Heart left ventricle (tissue), 16 donors: ENCODE measurements at regions not wholly inside any gene's neighbourhood (a gene's known extent, or its start where the extent isn't known, plus 50 kb on each side); places are given as distances from the start of the nearest gene placed in this dataset.

Source experiments
- ATAC-seq, 4 donors: fragments of 200-7000 bp; cut with Tn5 transposase; one replicate each; pipeline ENCODE4 v1.9.1; 2020 to 2022; ENCODE audit warnings: moderate library complexity in 4 of 4, mild to moderate bottlenecking in 3 of 4, moderate number of reproducible peaks in 1 of 4
- DNase-seq, 5 donors: peaks; one replicate each; pipeline ENCODE4 v3.0.0-alpha.2; 2020
- H3K27ac ChIP-seq, 12 donors: fragments of 200-600 bp; sonication (generic) in 4 of 12; one replicate each; pipeline versions ENCODE4 v1.5.0 to v1.8.0; 2016 to 2022; ENCODE audit warnings: mild to moderate bottlenecking in 2 of 12
- H3K27me3 ChIP-seq, 9 donors: fragments of 200-600 bp; sonication (generic) in 2 of 9; one replicate each; pipeline versions ENCODE4 v1.5.1 to v1.8.0; 2016 to 2022; ENCODE audit warnings: mild to moderate bottlenecking in 3 of 9
- H3K36me3 ChIP-seq, 9 donors: fragments of 200-600 bp; sonication (generic) in 2 of 9; one replicate each; pipeline versions ENCODE4 v1.5.0 to v1.8.0; 2018 to 2022; ENCODE audit warnings: mild to moderate bottlenecking in 2 of 9
- H3K4me1 ChIP-seq, 12 donors: fragments of 200-600 bp; sonication (generic) in 4 of 12; one replicate each; pipeline versions ENCODE4 v1.5.0 to v1.8.0; 2016 to 2022; ENCODE audit warnings: mild to moderate bottlenecking in 3 of 12
- H3K4me3 ChIP-seq, 12 donors: fragments of 200-600 bp; sonication (generic) in 4 of 12; one replicate each; pipeline versions ENCODE4 v1.5.0 to v1.8.0; 2017 to 2022; ENCODE audit warnings: mild to moderate bottlenecking in 9 of 12, moderate library complexity in 4 of 12
- H3K9me3 ChIP-seq, 12 donors: fragments of 200-600 bp; sonication (generic) in 4 of 12; one replicate each; pipeline versions ENCODE4 v1.5.0 to v1.8.0; 2016 to 2022; ENCODE audit warnings: mild to moderate bottlenecking in 1 of 12
- POLR2A ChIP-seq, 2 donors: fragments of 450-650 bp; IDR thresholded peaks; one replicate each; pipeline ENCODE4 v1.6.1; 2017; ENCODE audit warnings: antibody characterized with exemption in 2 of 2, mild to moderate bottlenecking in 2 of 2, moderate library complexity in 2 of 2
- WGBS, 4 donors: extraction: QIAGEN DNeasy Blood & Tissue Kit in 2 of 4; methylation state at CpG; one replicate each; pipeline versions ENCODE4 v1.1.5 to v1.1.7; 2013 to 2018; 5-methylcytosine and 5-hydroxymethylcytosine counted together
- intact Hi-C, 10 donors: fragments of 100-400 bp; cut with DNase I; formaldehyde crosslinking; loops; one replicate each; pipeline versions ENCODE4 v1.11.1 to v1.14.2; 2022
- TF ChIP-seq, protein P1 (sequence below), 12 donors: fragments of 200-600 bp; sonication (generic) in 4 of 12; IDR thresholded peaks; one replicate each; pipeline versions ENCODE4 v1.5.0 to v1.8.0; 2018 to 2022; ENCODE audit warnings: antibody characterized with exemption in 12 of 12, mild to moderate bottlenecking in 5 of 12
- donor health status: ischemic (EF 13 %, LVEDD 7.1; RV severe dilation, severe dysfunction).
- donor health status: healthy with polysubstance abuse.
- donor health status: DM: no; HTN: yes; CAD: no.
- donor health status: DM: no; HTN: no; CAD: no.
- donor health status: ischemic (EF 25% LVEDD 6.9; RV normal size, moderate dysfunction).
- donor health status: ischemic (EF 25% LVEDD 5.7; RV mildly dilated, moderate dysfunction).
- donor health status: healthy.
- donor health status: DM: yes; HTN: yes; CAD: no.
- donor health status: ischemic (EF 35%, LVEDD 5.7; RV mildly dilated, moderate dysfunction).
- donor health status: nonischemic (EF 11% LVEDD 7.7; RV severe dilation, severe dysfunction).
- donor health status: DM: yes; HTN: yes; CAD: no.
- donor health status: PGD.
- donor health status: ischemic (EF 29% LVEDD 5.4; RV normal size, mild dysfunction).
- donor health status: nonischemic (EF 23%, LVEDD 6.1; RV moderate dilation, normal function).

GRCh38 chr14:22450266-22450665 lies 138.8 kb downstream of the DAD1 start:
- Histone ChIP-seq H3K9me3 (no peaks in the 10 kb centered on the region), H3K27me3 (peaks cover 0 to 7% (median 0%) of the 10 kb centered on the region in 9 donors), H3K4me3 (no peak overlapping the region), H3K36me3 (no peaks in the 10 kb centered on the region), H3K4me1 (peaks cover 0 to 16% (median 0%) of the 10 kb centered on the region in 12 donors), H3K27ac (no peak overlapping the region)
- 56 to 80% (median 74%) methylated on average over 7 of the region's 7 CpGs for WGBS, 4 donors
- no peak for DNase-seq
- TF ChIP-seq POLR2A (IDR thresholded peaks at IDR 0.05), result no peak
- TF ChIP-seq, protein P1, sequence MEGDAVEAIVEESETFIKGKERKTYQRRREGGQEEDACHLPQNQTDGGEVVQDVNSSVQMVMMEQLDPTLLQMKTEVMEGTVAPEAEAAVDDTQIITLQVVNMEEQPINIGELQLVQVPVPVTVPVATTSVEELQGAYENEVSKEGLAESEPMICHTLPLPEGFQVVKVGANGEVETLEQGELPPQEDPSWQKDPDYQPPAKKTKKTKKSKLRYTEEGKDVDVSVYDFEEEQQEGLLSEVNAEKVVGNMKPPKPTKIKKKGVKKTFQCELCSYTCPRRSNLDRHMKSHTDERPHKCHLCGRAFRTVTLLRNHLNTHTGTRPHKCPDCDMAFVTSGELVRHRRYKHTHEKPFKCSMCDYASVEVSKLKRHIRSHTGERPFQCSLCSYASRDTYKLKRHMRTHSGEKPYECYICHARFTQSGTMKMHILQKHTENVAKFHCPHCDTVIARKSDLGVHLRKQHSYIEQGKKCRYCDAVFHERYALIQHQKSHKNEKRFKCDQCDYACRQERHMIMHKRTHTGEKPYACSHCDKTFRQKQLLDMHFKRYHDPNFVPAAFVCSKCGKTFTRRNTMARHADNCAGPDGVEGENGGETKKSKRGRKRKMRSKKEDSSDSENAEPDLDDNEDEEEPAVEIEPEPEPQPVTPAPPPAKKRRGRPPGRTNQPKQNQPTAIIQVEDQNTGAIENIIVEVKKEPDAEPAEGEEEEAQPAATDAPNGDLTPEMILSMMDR (IDR thresholded peaks at IDR 0.05), result no peak
- intact Hi-C loops, result no loop called here
- ATAC-seq, result no peak

DNA sequence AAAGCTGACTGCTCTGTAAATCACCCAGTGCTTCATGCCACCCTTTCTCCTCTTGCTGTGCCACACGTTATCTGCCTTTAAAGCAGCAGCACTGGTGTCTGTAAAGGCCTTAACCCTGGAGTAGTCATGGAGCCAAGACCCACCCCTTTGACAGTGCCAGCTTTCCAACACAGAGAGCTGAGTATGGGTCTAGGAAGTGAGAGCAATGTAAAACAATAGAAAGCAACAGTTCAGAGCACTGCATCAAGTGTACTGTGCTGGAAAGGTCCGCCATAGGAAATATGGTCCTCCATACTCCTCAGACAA lies 139.5 kb downstream of the DAD1 start:
- Histone ChIP-seq H3K27me3 (peaks cover 0 to 7% (median 0%) of the 10 kb centered on the region in 9 donors), H3K27ac (peak overlapping the region in 1 of 12 donors; percentile 52), H3K9me3 (no peaks in the 10 kb centered on the region), H3K4me1 (peaks cover 0 to 16% (median 0%) of the 10 kb centered on the region in 12 donors), H3K36me3 (no peaks in the 10 kb centered on the region), H3K4me3 (no peak overlapping the region)
- intact Hi-C loops, result no loop called here
- peak in 2 of 4 donors; percentile 34 to 45 for ATAC-seq
- no peak for DNase-seq
- 53 to 88% (median 83%) methylated on average over 2 of the region's 2 CpGs for WGBS, 4 donors
- no peak for TF ChIP-seq POLR2A (IDR thresholded peaks at IDR 0.05)
- TF ChIP-seq, protein P1 (IDR thresholded peaks at IDR 0.05), result no peak

DNA sequence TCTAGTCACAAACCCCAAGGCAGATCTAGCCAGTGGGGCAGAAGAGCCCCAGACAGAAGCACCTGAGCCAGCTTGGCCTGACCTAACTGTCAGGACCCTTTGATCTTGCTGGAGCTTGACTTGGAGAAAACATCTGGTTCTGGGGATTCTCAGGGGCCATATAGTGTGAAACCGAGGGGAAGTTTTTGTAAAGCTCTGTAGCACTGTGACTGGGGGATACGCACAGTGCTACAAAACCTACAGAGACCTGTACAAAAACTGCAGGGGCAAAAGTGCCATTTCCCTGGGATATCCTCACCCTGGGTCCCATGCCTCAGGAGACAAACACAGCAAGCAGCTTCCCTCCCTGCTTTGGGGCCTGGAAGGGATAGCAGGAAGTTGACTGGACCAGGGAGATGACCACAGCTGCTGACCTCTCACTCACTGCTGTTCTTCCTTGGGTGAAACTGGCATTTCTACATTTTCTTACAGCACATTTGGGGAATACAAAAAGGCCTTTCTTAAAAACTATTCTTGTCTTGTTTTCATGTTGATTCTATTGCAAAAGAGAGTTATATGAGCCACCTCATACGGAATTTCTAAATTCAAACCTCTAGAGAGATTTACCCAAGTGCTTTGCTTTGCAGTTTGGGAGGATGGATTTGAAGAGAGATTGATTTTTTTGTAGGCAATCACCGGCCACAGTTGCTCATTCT lies 140.0 kb downstream of the DAD1 start:
- 78 to 83% (median 82%) methylated on average over 4 of the region's 4 CpGs for WGBS, 4 donors
- Histone ChIP-seq H3K27me3 (peaks cover 0 to 7% (median 0%) of the 10 kb centered on the region in 9 donors), H3K9me3 (no peaks in the 10 kb centered on the region), H3K4me1 (peaks cover 0 to 16% (median 0%) of the 10 kb centered on the region in 12 donors), H3K27ac (peak overlapping the region in 1 of 12 donors; percentile 52), H3K36me3 (no peaks in the 10 kb centered on the region), H3K4me3 (no peak overlapping the region)
- ATAC-seq (peak in 2 of 4 donors; percentile 34 to 70), DNase-seq (no peak)
- TF ChIP-seq, protein P1 (IDR thresholded peaks at IDR 0.05), result no peak
- TF ChIP-seq POLR2A (IDR thresholded peaks at IDR 0.05), result no peak
- intact Hi-C loops, result no loop called here

DNA sequence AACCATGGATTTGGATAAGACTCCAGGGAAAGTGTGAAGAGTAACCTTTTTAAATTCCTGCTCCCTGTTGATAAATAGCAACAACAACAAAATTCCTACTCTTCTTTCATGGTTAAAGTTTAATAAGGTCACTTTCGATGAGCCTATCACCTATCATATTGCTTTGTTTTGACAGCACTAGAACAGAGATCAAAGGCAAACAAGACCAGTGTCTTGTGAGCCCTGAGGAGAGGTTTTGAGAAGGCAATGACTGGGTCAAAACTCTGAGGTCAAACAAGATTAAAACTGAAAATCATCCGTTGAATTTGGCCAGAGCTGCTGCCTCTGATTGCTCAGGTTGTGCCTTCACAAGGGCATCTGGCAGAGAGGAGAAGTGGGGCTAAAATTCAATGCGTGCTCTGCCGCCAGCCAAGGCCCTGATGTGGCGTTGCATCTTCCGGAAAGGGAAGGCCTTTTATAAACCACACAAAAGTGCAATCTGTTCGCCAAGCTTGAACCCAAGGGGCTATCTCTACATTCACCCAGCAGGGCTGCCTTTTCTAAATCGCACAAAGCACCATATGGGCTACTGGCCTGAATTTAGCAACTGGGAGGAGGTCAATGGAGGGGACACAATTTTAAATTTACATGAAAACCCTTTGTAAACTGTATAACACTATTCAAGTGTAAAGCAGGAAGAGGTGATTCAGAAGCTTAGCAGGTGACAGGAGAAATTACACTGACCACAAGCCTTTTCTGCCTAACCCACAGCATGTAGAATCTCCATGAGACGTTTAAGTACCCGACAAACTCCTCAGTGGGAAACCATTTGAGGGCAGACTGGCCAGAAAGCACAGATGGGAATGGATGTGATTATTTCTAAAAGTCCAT lies 140.8 kb downstream of the DAD1 start:
- Histone ChIP-seq H3K27me3 (peaks cover 0 to 3% (median 0%) of the 10 kb centered on the region in 9 donors), H3K9me3 (no peaks in the 10 kb centered on the region), H3K36me3 (no peaks in the 10 kb centered on the region), H3K4me3 (no peak overlapping the region), H3K4me1 (peaks cover 0 to 16% (median 0%) of the 10 kb centered on the region in 12 donors), H3K27ac (peak overlapping the region in 1 of 12 donors; percentile 52)
- intact Hi-C loops, result no loop called here
- ATAC-seq, result no peak
- no peak for DNase-seq
- TF ChIP-seq POLR2A (IDR thresholded peaks at IDR 0.05), result no peak
- TF ChIP-seq, protein P1 (IDR thresholded peaks at IDR 0.05), result no peak
- WGBS, 4 donors, result 81 to 91% (median 84%) methylated on average over 10 of the region's 10 CpGs
